ENCODE measurements at regions not wholly inside any gene's neighbourhood (a gene's known extent, or its start where the extent isn't known, plus 50 kb on each side); places are given as distances from the start of the nearest gene placed in this dataset.

DNA sequence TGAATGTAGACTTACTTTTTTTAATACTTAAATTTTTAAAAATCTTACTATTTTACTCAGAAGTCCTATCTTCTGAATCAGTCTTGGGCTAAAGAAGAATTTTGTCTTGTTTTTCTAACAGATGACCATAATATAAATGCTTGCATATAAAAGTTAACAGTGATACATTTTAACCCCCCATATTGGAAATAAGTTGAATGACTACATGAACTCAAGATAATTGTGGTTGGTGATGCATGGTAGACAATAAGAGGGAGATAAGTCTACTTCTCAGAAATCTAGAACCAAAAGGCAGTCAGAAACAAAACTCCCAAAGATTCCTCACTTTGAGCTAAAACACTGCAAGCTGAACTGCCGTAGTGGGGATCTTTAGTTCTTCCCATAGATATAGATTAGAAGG is 868.4 kb upstream of the SOX9 start:
- H3K9me3 ChIP-seq (ENCODE audit: control insufficient read depth in 2 of 2, insufficient read depth in 1 of 2, low read depth in 1 of 2, low read length in 1 of 2), result no peaks in the 10 kb centered on the region
- 15 to 93% (median 43%) methylated on average over 1 of the region's 1 CpG for WGBS, 3 donors
- no peak overlapping the region for H3K27ac ChIP-seq (ENCODE audit: low read depth in 1 of 3, low read length in 2 of 3)
- DNase-seq (no peak), FAIRE-seq (no peak)
- H3K4me1 ChIP-seq (ENCODE audit: control insufficient read depth in 3 of 3, insufficient read depth in 2 of 3, low read depth in 1 of 3, low read length in 2 of 3), result no peaks in the 10 kb centered on the region
- H3K27me3 ChIP-seq (ENCODE audit: control insufficient read depth in 3 of 3, insufficient read depth in 3 of 3, low read length in 3 of 3), result no peaks in the 10 kb centered on the region
- H3K36me3 ChIP-seq (ENCODE audit: control insufficient read depth in 3 of 3, insufficient read depth in 2 of 3, low read depth in 1 of 3, low read length in 3 of 3), result no peaks in the 10 kb centered on the region
- no peak overlapping the region for H3K4me3 ChIP-seq (ENCODE audit: low read depth in 1 of 3, low read length in 3 of 3)

DNA sequence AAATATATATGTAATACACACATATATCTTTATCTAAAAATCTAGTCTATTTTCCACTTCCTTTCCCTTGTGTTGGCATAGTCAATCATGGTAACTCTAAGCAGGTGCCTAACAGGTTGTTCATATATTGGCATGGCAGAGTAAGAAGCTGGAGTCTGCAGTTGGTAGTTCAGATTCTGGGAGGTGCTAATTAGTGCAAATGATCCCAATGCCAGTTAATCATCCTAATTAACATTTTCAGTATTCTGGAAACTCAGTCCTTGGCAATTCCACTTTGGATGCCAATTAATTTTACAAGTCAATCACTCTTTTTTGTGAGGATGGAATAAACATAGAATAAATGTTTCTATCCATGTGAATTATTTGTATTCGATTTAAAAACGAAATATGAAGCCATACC is 863.7 kb upstream of the SOX9 start:
- no peaks in the 10 kb centered on the region for H3K27me3 ChIP-seq (ENCODE audit: control insufficient read depth in 3 of 3, insufficient read depth in 3 of 3, low read length in 3 of 3)
- 72 to 90% (median 82%) methylated on average over 2 of the region's 2 CpGs for WGBS, 3 donors
- H3K4me3 ChIP-seq (ENCODE audit: low read depth in 1 of 3, low read length in 3 of 3), result no peak overlapping the region
- DNase-seq (no peak), FAIRE-seq (no peak)
- no peaks in the 10 kb centered on the region for H3K4me1 ChIP-seq (ENCODE audit: control insufficient read depth in 3 of 3, insufficient read depth in 2 of 3, low read depth in 1 of 3, low read length in 2 of 3)
- H3K27ac ChIP-seq (ENCODE audit: low read depth in 1 of 3, low read length in 2 of 3), result no peak overlapping the region
- H3K36me3 ChIP-seq (ENCODE audit: control insufficient read depth in 3 of 3, insufficient read depth in 2 of 3, low read depth in 1 of 3, low read length in 3 of 3), result no peaks in the 10 kb centered on the region
- H3K9me3 ChIP-seq (ENCODE audit: control insufficient read depth in 2 of 2, insufficient read depth in 1 of 2, low read depth in 1 of 2, low read length in 1 of 2), result no peaks in the 10 kb centered on the region

DNA sequence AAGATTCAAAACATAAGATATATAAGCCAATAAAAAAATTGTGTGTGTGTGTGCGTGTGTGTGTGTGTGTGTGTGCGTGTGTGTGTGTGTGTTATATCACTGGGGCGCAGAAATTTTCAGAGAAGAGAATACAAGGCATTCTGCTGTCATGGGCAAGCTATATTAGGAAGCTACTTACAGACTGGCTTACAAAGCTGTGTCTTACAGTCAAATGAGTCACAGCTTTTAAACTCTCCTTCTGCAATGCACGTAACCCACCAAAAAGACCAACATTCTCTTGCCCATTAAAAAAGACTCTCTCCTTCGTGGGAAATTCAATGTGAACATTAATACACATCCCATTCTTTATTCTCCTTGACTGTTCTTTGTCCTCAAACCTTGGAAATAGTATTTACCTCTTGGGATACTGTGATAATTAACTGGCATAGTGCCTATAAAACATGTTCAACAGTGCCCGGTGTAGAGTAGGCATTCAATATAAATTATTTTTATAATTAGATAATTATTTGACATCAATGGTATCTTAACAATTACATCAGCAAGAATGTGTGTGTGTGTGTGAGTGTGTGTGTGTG is 860.4 kb upstream of the SOX9 start:
- H3K27ac ChIP-seq (ENCODE audit: low read depth in 1 of 3, low read length in 2 of 3), result no peak overlapping the region
- H3K36me3 ChIP-seq (ENCODE audit: control insufficient read depth in 3 of 3, insufficient read depth in 2 of 3, low read depth in 1 of 3, low read length in 3 of 3), result no peaks in the 10 kb centered on the region
- 40 to 63% (median 46%) methylated on average over 6 of the region's 6 CpGs for WGBS, 3 donors
- DNase-seq (no peak), FAIRE-seq (no peak)
- H3K4me3 ChIP-seq (ENCODE audit: low read depth in 1 of 3, low read length in 3 of 3), result no peak overlapping the region
- no peaks in the 10 kb centered on the region for H3K27me3 ChIP-seq (ENCODE audit: control insufficient read depth in 3 of 3, insufficient read depth in 3 of 3, low read length in 3 of 3)
- H3K9me3 ChIP-seq (ENCODE audit: control insufficient read depth in 2 of 2, insufficient read depth in 1 of 2, low read depth in 1 of 2, low read length in 1 of 2), result no peaks in the 10 kb centered on the region
- H3K4me1 ChIP-seq (ENCODE audit: control insufficient read depth in 3 of 3, insufficient read depth in 2 of 3, low read depth in 1 of 3, low read length in 2 of 3), result no peaks in the 10 kb centered on the region

- Histone ChIP-seq H3K36me3 (ENCODE audit: control insufficient read depth in 3 of 3, insufficient read depth in 2 of 3, low read depth in 1 of 3, low read length in 3 of 3) (no peaks in the 10 kb centered on the region), H3K4me1 (ENCODE audit: control insufficient read depth in 3 of 3, insufficient read depth in 2 of 3, low read depth in 1 of 3, low read length in 2 of 3) (no peaks in the 10 kb centered on the region), H3K4me3 (ENCODE audit: low read depth in 1 of 3, low read length in 3 of 3) (no peak overlapping the region), H3K27me3 (ENCODE audit: control insufficient read depth in 3 of 3, insufficient read depth in 3 of 3, low read length in 3 of 3) (no peaks in the 10 kb centered on the region), H3K9me3 (ENCODE audit: control insufficient read depth in 2 of 2, insufficient read depth in 1 of 2, low read depth in 1 of 2, low read length in 1 of 2) (peaks cover 0 to 5% of the 10 kb centered on the region in 2 donors), H3K27ac (ENCODE audit: low read depth in 1 of 3, low read length in 2 of 3) (no peak overlapping the region)
- DNase-seq (no peak), FAIRE-seq (no peak)
- WGBS, 3 donors, result 81 to 87% (median 82%) methylated on average over 3 of the region's 3 CpGs
Measured at GRCh38 chr17:71262586-71262985, 858.2 kb upstream of the SOX9 start.

DNA sequence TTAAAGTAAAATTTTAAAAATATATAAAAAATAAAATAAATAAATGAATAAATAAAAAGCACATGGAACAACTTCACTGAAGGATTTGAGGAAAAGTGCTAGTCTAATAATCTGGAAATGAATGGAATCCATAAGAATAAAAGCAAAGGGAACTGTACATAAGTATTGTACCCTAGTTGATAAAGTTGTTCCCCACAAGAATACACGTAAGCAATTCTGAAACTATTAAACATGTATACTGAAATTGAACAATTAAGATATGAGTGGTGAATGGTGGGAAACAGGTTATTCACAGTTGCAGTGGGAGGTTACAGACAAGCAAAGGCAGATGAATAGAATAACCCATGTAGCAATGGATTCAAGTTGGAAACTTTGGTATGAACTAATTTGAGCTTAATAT is 853.2 kb upstream of the SOX9 start:
- 61 to 81% (median 67%) methylated on average over 1 of the region's 1 CpG for WGBS, 3 donors
- no peak for DNase-seq
- H3K9me3 ChIP-seq (ENCODE audit: control insufficient read depth in 2 of 2, insufficient read depth in 1 of 2, low read depth in 1 of 2, low read length in 1 of 2), result peaks cover 1 to 5% of the 10 kb centered on the region in 2 donors
- H3K27me3 ChIP-seq (ENCODE audit: control insufficient read depth in 3 of 3, insufficient read depth in 3 of 3, low read length in 3 of 3), result no peaks in the 10 kb centered on the region
- no peak for FAIRE-seq
- H3K4me3 ChIP-seq (ENCODE audit: low read depth in 1 of 3, low read length in 3 of 3), result no peak overlapping the region
- H3K36me3 ChIP-seq (ENCODE audit: control insufficient read depth in 3 of 3, insufficient read depth in 2 of 3, low read depth in 1 of 3, low read length in 3 of 3), result no peaks in the 10 kb centered on the region
- no peaks in the 10 kb centered on the region for H3K4me1 ChIP-seq (ENCODE audit: control insufficient read depth in 3 of 3, insufficient read depth in 2 of 3, low read depth in 1 of 3, low read length in 2 of 3)
- no peak overlapping the region for H3K27ac ChIP-seq (ENCODE audit: low read depth in 1 of 3, low read length in 2 of 3)

GRCh38 chr17:71269201-71269600 is 851.6 kb upstream of the SOX9 start:
- 75 to 96% (median 81%) methylated on average over 1 of the region's 1 CpG for WGBS, 3 donors
- FAIRE-seq (no peak), DNase-seq (no peak)

DNA sequence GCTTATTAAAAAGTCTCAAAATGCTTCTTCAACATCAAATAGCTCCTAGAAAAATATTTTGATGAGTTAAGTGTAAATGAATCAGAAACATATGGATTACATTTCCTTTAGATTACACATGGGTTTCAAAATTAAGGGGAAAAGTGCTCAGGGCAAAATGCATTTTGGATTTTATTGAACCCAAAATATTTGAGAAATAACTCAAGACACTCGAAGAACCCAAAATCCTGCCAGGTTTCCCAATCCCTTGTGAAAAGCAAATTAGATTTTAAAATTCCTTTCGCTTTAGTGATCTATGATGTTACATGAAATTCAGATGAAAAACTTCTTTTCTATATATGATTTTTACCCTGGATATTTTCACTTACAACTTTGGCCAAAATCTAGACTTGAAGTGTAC is 847.4 kb upstream of the SOX9 start:
- no peak overlapping the region for H3K27ac ChIP-seq (ENCODE audit: low read depth in 1 of 3, low read length in 2 of 3)
- DNase-seq (no peak), FAIRE-seq (no peak)
- WGBS, 3 donors, result 85 to 93% (median 90%) methylated on average over 2 of the region's 2 CpGs
- no peaks in the 10 kb centered on the region for H3K4me1 ChIP-seq (ENCODE audit: control insufficient read depth in 3 of 3, insufficient read depth in 2 of 3, low read depth in 1 of 3, low read length in 2 of 3)
- H3K4me3 ChIP-seq (ENCODE audit: low read depth in 1 of 3, low read length in 3 of 3), result no peak overlapping the region
- peaks cover 0 to 1% of the 10 kb centered on the region in 2 donors for H3K9me3 ChIP-seq (ENCODE audit: control insufficient read depth in 2 of 2, insufficient read depth in 1 of 2, low read depth in 1 of 2, low read length in 1 of 2)
- H3K27me3 ChIP-seq (ENCODE audit: control insufficient read depth in 3 of 3, insufficient read depth in 3 of 3, low read length in 3 of 3), result no peaks in the 10 kb centered on the region
- no peaks in the 10 kb centered on the region for H3K36me3 ChIP-seq (ENCODE audit: control insufficient read depth in 3 of 3, insufficient read depth in 2 of 3, low read depth in 1 of 3, low read length in 3 of 3)

More at GRCh38 chr17:71269201-71269600, 851.6 kb upstream of the SOX9 start:
- H3K36me3 ChIP-seq (ENCODE audit: control insufficient read depth in 3 of 3, insufficient read depth in 2 of 3, low read depth in 1 of 3, low read length in 3 of 3), result no peaks in the 10 kb centered on the region
- H3K4me1 ChIP-seq (ENCODE audit: control insufficient read depth in 3 of 3, insufficient read depth in 2 of 3, low read depth in 1 of 3, low read length in 2 of 3), result no peaks in the 10 kb centered on the region
- no peak overlapping the region for H3K4me3 ChIP-seq (ENCODE audit: low read depth in 1 of 3, low read length in 3 of 3)
- no peaks in the 10 kb centered on the region for H3K27me3 ChIP-seq (ENCODE audit: control insufficient read depth in 3 of 3, insufficient read depth in 3 of 3, low read length in 3 of 3)
- no peak overlapping the region for H3K27ac ChIP-seq (ENCODE audit: low read depth in 1 of 3, low read length in 2 of 3)
- H3K9me3 ChIP-seq (ENCODE audit: control insufficient read depth in 2 of 2, insufficient read depth in 1 of 2, low read depth in 1 of 2, low read length in 1 of 2), result peaks cover 1 to 5% of the 10 kb centered on the region in 2 donors

- no peaks in the 10 kb centered on the region for H3K36me3 ChIP-seq (ENCODE audit: control insufficient read depth in 3 of 3, insufficient read depth in 2 of 3, low read depth in 1 of 3, low read length in 3 of 3)
- H3K27ac ChIP-seq (ENCODE audit: low read depth in 1 of 3, low read length in 2 of 3), result no peak overlapping the region
- H3K27me3 ChIP-seq (ENCODE audit: control insufficient read depth in 3 of 3, insufficient read depth in 3 of 3, low read length in 3 of 3), result no peaks in the 10 kb centered on the region
- no peaks in the 10 kb centered on the region for H3K9me3 ChIP-seq (ENCODE audit: control insufficient read depth in 2 of 2, insufficient read depth in 1 of 2, low read depth in 1 of 2, low read length in 1 of 2)
- H3K4me1 ChIP-seq (ENCODE audit: control insufficient read depth in 3 of 3, insufficient read depth in 2 of 3, low read depth in 1 of 3, low read length in 2 of 3), result no peaks in the 10 kb centered on the region
- FAIRE-seq, result no peak
- WGBS, 3 donors, result 85 to 90% (median 88%) methylated on average over 6 of the region's 6 CpGs
- DNase-seq, result no peak
- no peak overlapping the region for H3K4me3 ChIP-seq (ENCODE audit: low read depth in 1 of 3, low read length in 3 of 3)
Measured at GRCh38 chr17:71276079-71276478, 844.7 kb upstream of the SOX9 start.

DNA sequence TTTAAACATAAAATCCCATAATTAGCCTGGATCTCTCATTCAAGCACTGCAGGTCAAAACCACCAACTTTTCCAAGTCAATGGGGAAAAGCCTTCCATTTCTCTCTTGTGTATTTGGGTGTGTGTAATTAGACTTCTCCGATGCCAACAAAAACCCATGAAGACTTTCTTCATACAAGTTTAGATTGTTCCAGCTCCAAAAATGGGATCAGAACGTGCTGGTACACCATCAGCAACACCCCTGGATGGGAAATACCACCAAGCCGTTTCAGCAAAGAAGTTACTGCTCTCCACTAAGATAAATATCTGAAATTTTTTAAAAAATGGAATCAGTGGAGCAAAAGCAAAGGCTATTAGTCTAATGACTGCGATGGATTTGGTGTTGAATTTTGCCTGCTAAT is 837.3 kb upstream of the SOX9 start:
- H3K36me3 ChIP-seq (ENCODE audit: control insufficient read depth in 3 of 3, insufficient read depth in 2 of 3, low read depth in 1 of 3, low read length in 3 of 3), result no peaks in the 10 kb centered on the region
- FAIRE-seq (no peak), DNase-seq (no peak)
- H3K27ac ChIP-seq (ENCODE audit: low read depth in 1 of 3, low read length in 2 of 3), result no peak overlapping the region
- peaks cover 0 to 3% (median 0%) of the 10 kb centered on the region in 3 donors for H3K27me3 ChIP-seq (ENCODE audit: control insufficient read depth in 3 of 3, insufficient read depth in 3 of 3, low read length in 3 of 3)
- H3K4me3 ChIP-seq (ENCODE audit: low read depth in 1 of 3, low read length in 3 of 3), result no peak overlapping the region
- no peaks in the 10 kb centered on the region for H3K9me3 ChIP-seq (ENCODE audit: control insufficient read depth in 2 of 2, insufficient read depth in 1 of 2, low read depth in 1 of 2, low read length in 1 of 2)
- no peaks in the 10 kb centered on the region for H3K4me1 ChIP-seq (ENCODE audit: control insufficient read depth in 3 of 3, insufficient read depth in 2 of 3, low read depth in 1 of 3, low read length in 2 of 3)
- 69 to 75% (median 69%) methylated on average over 4 of the region's 4 CpGs for WGBS, 3 donors
